HEK293T (cell line): ENCODE measurements at regions not wholly inside any gene's neighbourhood (a gene's known extent, or its start where the extent isn't known, plus 50 kb on each side); places are given as distances from the start of the nearest gene placed in this dataset.
"Not testable (repeated sequence)": the region's sequence is repeated elsewhere in the genome, so short reads cannot be mapped to it uniquely, and the experiment has no call there.

Experiments used
- CTCF ChIA-PET: fragments of 350-600 bp; formaldehyde crosslinking; extraction: SDS; loops from one replicate; lab custom pipeline; 2021; ENCODE audit warnings: antibody characterized with exemption, inconsistent platforms; lab: Yijun Ruan, JAX
- POLR2A ChIA-PET: fragments of 350-600 bp; formaldehyde crosslinking; extraction: SDS; loops from one replicate; lab custom pipeline; 2020; ENCODE audit warnings: antibody characterized with exemption, inconsistent platforms; lab: Yijun Ruan, JAX
- DNase-seq: peaks from one replicate; pipeline ENCODE4 v3.0.0; 2012; ENCODE audit warnings: mixed read lengths; ENCODE audit errors: extremely low spot score
- ARNT ChIP-seq: fragments of 450-650 bp; IDR thresholded peaks from 2 replicates; pipeline ENCODE4 v1.6.1; 2017; ENCODE audit warnings: mild to moderate bottlenecking
- BHLHE40 ChIP-seq: fragments of 450-650 bp; IDR thresholded peaks from 2 replicates; pipeline ENCODE4 v1.6.1; 2016; ENCODE audit warnings: mild to moderate bottlenecking, moderate library complexity, borderline replicate concordance
- CTBP1 ChIP-seq: fragments of 450-650 bp; IDR thresholded peaks from 2 replicates; pipeline ENCODE4 v1.6.1; 2016; ENCODE audit warnings: borderline replicate concordance
- ELF4 ChIP-seq: fragments of 450-650 bp; IDR thresholded peaks from 2 replicates; pipeline ENCODE4 v1.6.1; 2017; ENCODE audit warnings: antibody characterized with exemption
- FOXA1 ChIP-seq: fragments of 450-650 bp; IDR thresholded peaks from 2 replicates; pipeline ENCODE4 v1.6.1; 2016; ENCODE audit warnings: mild to moderate bottlenecking
- FOXK2 ChIP-seq: fragments of 450-650 bp; IDR thresholded peaks from 2 replicates; pipeline ENCODE4 v1.6.1; 2016; ENCODE audit warnings: mild to moderate bottlenecking
- FOXM1 ChIP-seq: fragments of 450-650 bp; IDR thresholded peaks from 2 replicates; pipeline ENCODE4 v1.6.1; 2017; ENCODE audit warnings: mild to moderate bottlenecking, borderline replicate concordance
- HDGF ChIP-seq: fragments of 450-650 bp; IDR thresholded peaks from 2 replicates; pipeline ENCODE4 v1.6.1; 2017; ENCODE audit warnings: antibody characterized with exemption, borderline replicate concordance
- L3MBTL2 ChIP-seq: fragments of 450-650 bp; conservative IDR thresholded peaks from 2 replicates; pipeline ENCODE4 v1.6.1; 2016; ENCODE audit warnings: mild to moderate bottlenecking
- LEF1 ChIP-seq: fragments of 450-650 bp; IDR thresholded peaks from 2 replicates; pipeline ENCODE4 v1.6.1; 2017; ENCODE audit warnings: mild to moderate bottlenecking, borderline replicate concordance
- NFRKB ChIP-seq: fragments of 450-650 bp; IDR thresholded peaks from 2 replicates; pipeline ENCODE4 v1.6.1; 2016; ENCODE audit warnings: mild to moderate bottlenecking, moderate library complexity
- SP1 ChIP-seq: fragments of 450-650 bp; IDR thresholded peaks from 2 replicates; pipeline ENCODE4 v1.6.1; 2017
- SUZ12 ChIP-seq: fragments of 450-650 bp; IDR thresholded peaks from 2 replicates; pipeline ENCODE4 v1.6.1; 2016; ENCODE audit warnings: mild to moderate bottlenecking
- TARDBP ChIP-seq: fragments of 450-650 bp; IDR thresholded peaks from 2 replicates; pipeline ENCODE4 v1.6.1; 2016
- ZNF384 ChIP-seq: fragments of 450-650 bp; IDR thresholded peaks from 2 replicates; pipeline ENCODE4 v1.6.1; 2016
- TF ChIP-seq, protein P1 (sequence below): fragments of 450-650 bp; IDR thresholded peaks from 2 replicates; pipeline ENCODE4 v1.6.1; 2016

DNA sequence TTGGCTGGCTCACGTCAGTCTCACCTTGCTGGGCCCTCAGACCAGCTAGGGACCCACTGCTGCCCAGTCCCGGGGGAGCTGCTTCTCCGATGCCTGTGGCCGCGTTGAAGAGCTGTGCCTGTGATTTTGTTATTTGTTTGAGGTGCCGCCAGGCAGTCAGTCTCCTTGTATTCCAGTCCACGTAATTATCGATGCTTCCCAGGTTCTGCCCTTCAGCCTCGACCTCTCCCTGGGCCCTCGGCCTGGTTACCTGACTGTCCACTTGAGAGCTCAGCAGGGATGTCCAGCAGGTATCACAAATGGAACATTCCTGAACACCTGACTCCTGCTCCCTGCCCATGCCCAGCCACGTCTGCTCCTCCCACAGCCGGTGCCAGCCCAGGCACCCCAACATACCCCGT is 195.9 kb upstream of the HS6ST1 start:
- POLR2A ChIA-PET: no interaction called here
- DNase-seq: no peak
- CTCF ChIA-PET: no interaction called here
- TF ChIP-seq BHLHE40: no peak
- no peak for TF ChIP-seq ZNF384
- TF ChIP-seq FOXA1: no peak
- no peak for TF ChIP-seq TARDBP
- no peak for TF ChIP-seq FOXK2
- TF ChIP-seq SP1: no peak
- TF ChIP-seq ELF4: no peak
- no peak for TF ChIP-seq HDGF
- TF ChIP-seq FOXM1: no peak
- no peak for TF ChIP-seq CTBP1

- no peak for TF ChIP-seq TARDBP
- TF ChIP-seq, protein P1, sequence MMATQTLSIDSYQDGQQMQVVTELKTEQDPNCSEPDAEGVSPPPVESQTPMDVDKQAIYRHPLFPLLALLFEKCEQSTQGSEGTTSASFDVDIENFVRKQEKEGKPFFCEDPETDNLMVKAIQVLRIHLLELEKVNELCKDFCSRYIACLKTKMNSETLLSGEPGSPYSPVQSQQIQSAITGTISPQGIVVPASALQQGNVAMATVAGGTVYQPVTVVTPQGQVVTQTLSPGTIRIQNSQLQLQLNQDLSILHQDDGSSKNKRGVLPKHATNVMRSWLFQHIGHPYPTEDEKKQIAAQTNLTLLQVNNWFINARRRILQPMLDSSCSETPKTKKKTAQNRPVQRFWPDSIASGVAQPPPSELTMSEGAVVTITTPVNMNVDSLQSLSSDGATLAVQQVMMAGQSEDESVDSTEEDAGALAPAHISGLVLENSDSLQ: no peak
- TF ChIP-seq SUZ12: no peak
- TF ChIP-seq ARNT: no peak
- TF ChIP-seq HDGF: no peak
- no peak for TF ChIP-seq SP1
- TF ChIP-seq LEF1: no peak
- no peak for TF ChIP-seq BHLHE40
- TF ChIP-seq FOXA1: no peak
- no peak for TF ChIP-seq FOXK2
- TF ChIP-seq L3MBTL2: no peak
- no peak for TF ChIP-seq CTBP1
- no peak for TF ChIP-seq ELF4
- no peak for TF ChIP-seq FOXM1
- no peak for TF ChIP-seq NFRKB
- no peak for DNase-seq
- CTCF ChIA-PET: interaction anchor here (0.7 kb wide), 1 partner anchor 194 kb away, joined by 3 read pairs; no protein-coding TSS in a partner anchor
- POLR2A ChIA-PET: no interaction called here
These were observed 198.3 kb upstream of the HS6ST1 start for GRCh38 chr2:128516938-128517337.

DNA sequence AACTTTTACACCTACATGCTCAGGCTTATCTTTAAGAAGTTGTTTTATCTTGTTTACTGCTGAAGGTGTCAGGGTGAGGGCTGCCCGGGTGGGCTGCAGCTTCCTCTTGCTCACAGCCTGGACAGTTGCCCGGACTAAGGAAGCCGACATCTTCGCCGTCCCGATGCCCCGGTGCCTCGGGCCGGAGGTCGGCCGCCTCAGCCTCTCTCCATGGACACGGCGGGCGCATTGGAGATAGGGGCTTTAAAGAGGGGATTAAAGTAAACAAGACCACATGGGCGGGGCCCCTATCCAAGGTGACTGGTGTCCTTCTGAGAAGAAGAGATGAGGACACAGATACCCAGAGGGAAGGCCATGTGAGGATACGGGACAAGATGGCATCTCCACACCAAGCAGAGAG is 200.4 kb upstream of the HS6ST1 start:
- CTCF ChIA-PET, DNase-seq, POLR2A ChIA-PET: not testable (repeated sequence)

- ChIA-PET CTCF (no interaction called here), POLR2A (no interaction called here)
- DNase-seq: no peak
- no peak for TF ChIP-seq ELF4
- no peak for TF ChIP-seq L3MBTL2
- no peak for TF ChIP-seq HDGF
- no peak for TF ChIP-seq LEF1
- no peak for TF ChIP-seq BHLHE40
- TF ChIP-seq ARNT: no peak
- no peak for TF ChIP-seq TARDBP
- TF ChIP-seq SP1: no peak
- TF ChIP-seq FOXA1: no peak
- TF ChIP-seq FOXK2: no peak
- TF ChIP-seq CTBP1: no peak
- no peak for TF ChIP-seq ZNF384
- TF ChIP-seq, protein P1: no peak
- no peak for TF ChIP-seq SUZ12
- TF ChIP-seq FOXM1: no peak
- TF ChIP-seq NFRKB: no peak
These were observed 201.0 kb upstream of the HS6ST1 start for GRCh38 chr2:128519517-128520215.

DNA sequence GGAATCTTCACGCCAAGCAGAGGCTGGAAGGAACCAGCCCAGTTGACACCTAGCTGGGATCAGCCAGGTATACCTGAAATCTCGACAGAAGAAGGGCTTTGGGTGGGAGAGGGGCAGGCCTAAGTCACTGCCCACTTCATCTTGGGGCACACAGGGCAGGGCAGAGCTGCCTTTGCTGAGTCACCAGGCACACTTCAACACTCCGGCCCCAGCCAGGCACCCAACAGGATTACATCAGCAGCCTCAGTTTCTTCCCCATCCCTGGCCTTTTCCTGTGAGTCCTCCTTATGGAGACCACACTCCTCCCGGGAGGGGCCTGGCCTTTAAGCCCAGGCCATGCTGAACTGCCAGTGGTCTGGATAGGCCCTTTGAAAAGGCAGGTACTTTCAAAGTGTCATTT is 201.7 kb upstream of the HS6ST1 start:
- ChIA-PET CTCF (no interaction called here), POLR2A (no interaction called here)
- DNase-seq: no peak
- no peak for TF ChIP-seq CTBP1
- TF ChIP-seq FOXM1: no peak
- no peak for TF ChIP-seq L3MBTL2
- TF ChIP-seq FOXA1: no peak
- TF ChIP-seq HDGF: no peak
- TF ChIP-seq BHLHE40: no peak
- TF ChIP-seq TARDBP: no peak
- no peak for TF ChIP-seq ELF4
- no peak for TF ChIP-seq NFRKB
- TF ChIP-seq FOXK2: no peak
- no peak for TF ChIP-seq SP1
- no peak for TF ChIP-seq ARNT
- no peak for TF ChIP-seq LEF1
- TF ChIP-seq, protein P1: no peak

- TF ChIP-seq LEF1 (no peak), HDGF (no peak), FOXK2 (no peak), NFRKB (no peak), ARNT (no peak), SUZ12 (no peak), L3MBTL2 (no peak), FOXA1 (no peak), TARDBP (no peak), ELF4 (no peak), SP1 (no peak), CTBP1 (no peak), BHLHE40 (no peak), FOXM1 (no peak), ZNF384 (no peak)
- TF ChIP-seq, protein P1: no peak
- ChIA-PET CTCF (no interaction called here), POLR2A (no interaction called here)
- DNase-seq: no peak
These were observed 202.1 kb upstream of the HS6ST1 start for GRCh38 chr2:128520791-128521190.
